ENCODE measurements at regions not wholly inside any gene's neighbourhood (a gene's known extent, or its start where the extent isn't known, plus 50 kb on each side); places are given as distances from the start of the nearest gene placed in this dataset.
"Not testable (repeated sequence)": the region's sequence is repeated elsewhere in the genome, so short reads cannot be mapped to it uniquely, and the experiment has no call there.

DNA sequence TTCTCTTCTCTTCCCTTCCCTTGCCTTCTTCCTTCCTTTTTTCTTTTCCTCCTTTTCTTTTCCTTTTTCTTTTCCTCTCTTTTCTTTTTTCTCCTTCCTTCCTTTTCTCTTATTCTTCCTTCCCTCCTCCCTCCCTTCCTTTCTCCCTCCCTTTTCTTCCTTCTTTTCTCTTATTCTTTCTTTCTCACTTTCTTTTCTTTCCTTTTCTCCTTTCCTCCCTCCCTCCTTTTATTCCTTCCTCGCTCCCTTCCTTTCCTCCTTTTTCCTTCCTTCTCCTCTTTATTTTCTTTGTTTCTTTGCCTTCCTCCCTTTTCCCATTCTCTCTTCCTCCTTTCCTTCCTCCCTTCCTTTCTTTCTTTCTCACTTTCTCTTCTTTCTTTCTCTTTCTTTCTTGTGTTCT lies 146.1 kb downstream of the ZNF92 start:
- not testable (repeated sequence) for H3K4me1 ChIP-seq (ENCODE audit: control insufficient read depth in 2 of 2, insufficient read depth in 1 of 2, low read depth in 1 of 2, low read length in 2 of 2); H4K91ac ChIP-seq (ENCODE audit: low read depth, low read length, poor library complexity); H3K18ac ChIP-seq (ENCODE audit: low read length); H4K8ac ChIP-seq (ENCODE audit: low read depth, low read length); H3K23ac ChIP-seq (ENCODE audit: low read depth, low read length, poor library complexity); H3K4ac ChIP-seq (ENCODE audit: low read length); H2BK5ac ChIP-seq (ENCODE audit: low read length); H3K14ac ChIP-seq (ENCODE audit: low read length); H3K4me3 ChIP-seq (ENCODE audit: low read length in 2 of 2); H3K36me3 ChIP-seq (replicated peaks in 1 of 2; ENCODE audit: control insufficient read depth in 2 of 2, insufficient read depth in 2 of 2, low read length in 2 of 2); H2AFZ ChIP-seq (ENCODE audit: low read length); H2BK12ac ChIP-seq (ENCODE audit: low read length); H3K4me2 ChIP-seq (ENCODE audit: insufficient read depth, low read length, poor library complexity, severe bottlenecking); H2AK5ac ChIP-seq (ENCODE audit: low read depth, low read length); H3K9me3 ChIP-seq (replicated peaks in 1 of 2; ENCODE audit: control insufficient read depth in 2 of 2, insufficient read depth in 1 of 2, low read depth in 1 of 2, low read length in 2 of 2); H2BK120ac ChIP-seq (ENCODE audit: low read depth, low read length); DNase-seq (ENCODE audit: low spot score); H2BK15ac ChIP-seq (ENCODE audit: low read length); H3K9ac ChIP-seq (ENCODE audit: low read depth, low read length, poor library complexity); H3K79me1 ChIP-seq (ENCODE audit: low read depth, low read length); H3K27ac ChIP-seq (replicated peaks; ENCODE audit: low read length); H3K27me3 ChIP-seq (ENCODE audit: control insufficient read depth in 3 of 3, insufficient read depth in 3 of 3, low read depth in 1 of 3, low read length in 3 of 3)
- WGBS, 2 donors (ENCODE audit: extremely low coverage in 2 of 2, insufficient read length in 2 of 2, insufficient replicate concordance in 1 of 2): 20 to 81% methylated on average over 1 of the region's 1 CpG

DNA sequence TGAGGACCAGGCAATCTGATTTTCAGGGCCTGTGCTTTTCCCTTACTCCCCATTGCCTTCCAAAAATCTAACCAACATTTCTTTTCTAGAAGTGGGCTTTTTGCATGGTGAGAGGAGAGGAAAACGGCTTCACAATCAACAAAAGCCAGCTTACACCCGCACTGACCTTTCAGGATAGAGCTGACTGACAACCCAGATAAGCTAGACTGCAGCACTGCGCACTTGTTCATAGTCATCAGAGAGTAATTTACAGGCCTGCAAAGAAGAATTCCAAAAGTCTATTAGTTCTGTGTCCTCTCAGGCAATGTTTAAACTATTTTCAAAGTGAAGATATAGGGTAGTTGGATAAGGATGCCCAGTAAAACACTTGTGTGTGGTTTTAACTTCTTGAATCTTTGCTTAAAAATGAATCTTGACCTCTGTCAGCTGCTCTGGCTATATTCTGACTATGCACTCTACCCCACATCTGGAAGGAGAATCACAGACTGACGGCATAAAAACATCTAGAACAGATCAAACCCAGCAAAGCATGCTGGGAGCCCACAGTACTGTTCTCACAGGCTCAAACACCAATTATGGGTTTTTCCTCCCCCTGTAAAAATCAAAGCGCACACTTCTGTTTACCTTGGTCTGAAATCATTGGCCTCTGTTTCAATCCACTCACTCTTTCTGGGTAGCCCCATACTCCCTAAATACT lies 172.0 kb downstream of the ZNF92 start:
- not testable (repeated sequence) for H3K18ac ChIP-seq (ENCODE audit: low read length); H2AFZ ChIP-seq (ENCODE audit: low read length); H4K91ac ChIP-seq (ENCODE audit: low read depth, low read length, poor library complexity); H3K27me3 ChIP-seq (ENCODE audit: control insufficient read depth in 3 of 3, insufficient read depth in 3 of 3, low read depth in 1 of 3, low read length in 3 of 3); H3K4me3 ChIP-seq (ENCODE audit: low read length in 2 of 2); H2BK5ac ChIP-seq (ENCODE audit: low read length); H3K9me3 ChIP-seq (replicated peaks in 1 of 2; ENCODE audit: control insufficient read depth in 2 of 2, insufficient read depth in 1 of 2, low read depth in 1 of 2, low read length in 2 of 2); H2AK5ac ChIP-seq (ENCODE audit: low read depth, low read length); H2BK15ac ChIP-seq (ENCODE audit: low read length); H3K4ac ChIP-seq (ENCODE audit: low read length); H3K27ac ChIP-seq (replicated peaks; ENCODE audit: low read length); H3K9ac ChIP-seq (ENCODE audit: low read depth, low read length, poor library complexity); H3K79me1 ChIP-seq (ENCODE audit: low read depth, low read length); H4K8ac ChIP-seq (ENCODE audit: low read depth, low read length); H3K36me3 ChIP-seq (replicated peaks in 1 of 2; ENCODE audit: control insufficient read depth in 2 of 2, insufficient read depth in 2 of 2, low read length in 2 of 2); H3K14ac ChIP-seq (ENCODE audit: low read length); H2BK12ac ChIP-seq (ENCODE audit: low read length); H2BK120ac ChIP-seq (ENCODE audit: low read depth, low read length); H3K4me1 ChIP-seq (ENCODE audit: control insufficient read depth in 2 of 2, insufficient read depth in 1 of 2, low read depth in 1 of 2, low read length in 2 of 2); DNase-seq (ENCODE audit: low spot score); H3K4me2 ChIP-seq (ENCODE audit: insufficient read depth, low read length, poor library complexity, severe bottlenecking); H3K23ac ChIP-seq (ENCODE audit: low read depth, low read length, poor library complexity)
- WGBS, 2 donors (ENCODE audit: extremely low coverage in 2 of 2, insufficient read length in 2 of 2, insufficient replicate concordance in 1 of 2): no CpG with 5 or more reads among the region's 5 CpGs

DNA sequence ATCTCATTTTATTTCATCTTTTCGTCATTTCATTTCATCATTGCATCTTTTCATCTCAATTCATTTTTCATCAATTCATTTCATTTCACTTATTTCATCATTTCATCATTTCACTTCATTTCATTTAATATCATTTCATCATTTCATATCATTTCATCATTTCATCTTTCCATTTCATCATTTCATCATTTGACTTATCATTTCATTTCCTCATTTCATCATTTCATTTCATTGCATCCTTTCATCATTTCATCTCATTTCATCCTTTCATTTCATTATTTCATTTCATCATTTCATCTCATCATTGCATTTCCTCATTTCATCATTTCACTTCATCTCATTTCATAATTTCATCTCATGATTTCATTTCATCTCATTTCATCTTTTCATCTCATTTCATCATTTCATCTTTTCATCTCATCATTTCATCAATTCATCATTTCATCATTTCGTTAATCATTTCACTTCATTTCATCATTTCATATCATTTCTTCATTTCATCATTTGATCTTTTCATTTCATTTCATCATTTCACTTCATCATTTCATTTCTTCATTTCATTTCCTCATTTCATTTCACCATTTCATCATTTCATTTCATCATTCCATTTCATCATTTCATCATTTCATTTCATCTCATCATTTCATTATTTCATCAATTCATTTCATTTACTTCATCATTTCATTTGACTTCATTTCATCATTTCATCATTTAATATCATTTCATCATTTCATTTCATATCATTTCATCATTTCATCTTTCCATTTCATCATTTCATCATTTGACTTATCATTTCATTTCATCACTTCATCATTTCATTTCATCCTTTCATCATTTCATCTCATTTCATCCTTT lies 176.2 kb downstream of the ZNF92 start:
- H2AFZ ChIP-seq (ENCODE audit: low read length); H3K36me3 ChIP-seq (replicated peaks in 1 of 2; ENCODE audit: control insufficient read depth in 2 of 2, insufficient read depth in 2 of 2, low read length in 2 of 2); H3K27ac ChIP-seq (replicated peaks; ENCODE audit: low read length); H3K4me2 ChIP-seq (ENCODE audit: insufficient read depth, low read length, poor library complexity, severe bottlenecking); H3K4me1 ChIP-seq (ENCODE audit: control insufficient read depth in 2 of 2, insufficient read depth in 1 of 2, low read depth in 1 of 2, low read length in 2 of 2); H3K27me3 ChIP-seq (ENCODE audit: control insufficient read depth in 3 of 3, insufficient read depth in 3 of 3, low read depth in 1 of 3, low read length in 3 of 3); H2BK12ac ChIP-seq (ENCODE audit: low read length); H2AK5ac ChIP-seq (ENCODE audit: low read depth, low read length); H3K14ac ChIP-seq (ENCODE audit: low read length); H3K4ac ChIP-seq (ENCODE audit: low read length); H4K91ac ChIP-seq (ENCODE audit: low read depth, low read length, poor library complexity); H3K79me1 ChIP-seq (ENCODE audit: low read depth, low read length); H2BK5ac ChIP-seq (ENCODE audit: low read length); H3K23ac ChIP-seq (ENCODE audit: low read depth, low read length, poor library complexity); H3K9me3 ChIP-seq (replicated peaks in 1 of 2; ENCODE audit: control insufficient read depth in 2 of 2, insufficient read depth in 1 of 2, low read depth in 1 of 2, low read length in 2 of 2); H2BK15ac ChIP-seq (ENCODE audit: low read length); DNase-seq (ENCODE audit: low spot score); H3K4me3 ChIP-seq (ENCODE audit: low read length in 2 of 2); H4K8ac ChIP-seq (ENCODE audit: low read depth, low read length); H3K9ac ChIP-seq (ENCODE audit: low read depth, low read length, poor library complexity); H3K18ac ChIP-seq (ENCODE audit: low read length); H2BK120ac ChIP-seq (ENCODE audit: low read depth, low read length): not testable (repeated sequence)
- no CpG with 5 or more reads among the region's 2 CpGs for WGBS, 2 donors (ENCODE audit: extremely low coverage in 2 of 2, insufficient read length in 2 of 2, insufficient replicate concordance in 1 of 2)

DNA sequence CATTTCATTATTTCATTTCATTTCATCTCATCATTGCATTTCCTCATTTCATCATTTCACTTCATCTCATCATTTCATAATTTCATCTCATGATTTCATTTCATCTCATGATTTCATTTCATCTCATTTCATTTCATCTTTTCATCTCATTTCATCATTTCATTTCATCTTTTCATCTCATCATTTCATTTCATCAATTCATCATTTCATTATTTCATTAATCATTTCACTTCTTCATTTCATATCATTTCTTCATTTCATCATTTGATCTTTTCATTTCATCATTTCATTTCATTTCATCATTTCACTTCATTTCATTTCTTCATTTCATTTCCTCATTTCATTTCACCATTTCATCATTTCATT lies 176.8 kb downstream of the ZNF92 start:
- H3K4me2 ChIP-seq (ENCODE audit: insufficient read depth, low read length, poor library complexity, severe bottlenecking); H3K27me3 ChIP-seq (ENCODE audit: control insufficient read depth in 3 of 3, insufficient read depth in 3 of 3, low read depth in 1 of 3, low read length in 3 of 3); H3K18ac ChIP-seq (ENCODE audit: low read length); H4K91ac ChIP-seq (ENCODE audit: low read depth, low read length, poor library complexity); H3K4me3 ChIP-seq (ENCODE audit: low read length in 2 of 2); H2BK120ac ChIP-seq (ENCODE audit: low read depth, low read length); H3K4me1 ChIP-seq (ENCODE audit: control insufficient read depth in 2 of 2, insufficient read depth in 1 of 2, low read depth in 1 of 2, low read length in 2 of 2); H2AFZ ChIP-seq (ENCODE audit: low read length); H3K4ac ChIP-seq (ENCODE audit: low read length); H3K9me3 ChIP-seq (replicated peaks in 1 of 2; ENCODE audit: control insufficient read depth in 2 of 2, insufficient read depth in 1 of 2, low read depth in 1 of 2, low read length in 2 of 2); DNase-seq (ENCODE audit: low spot score); H2BK15ac ChIP-seq (ENCODE audit: low read length); H3K36me3 ChIP-seq (replicated peaks in 1 of 2; ENCODE audit: control insufficient read depth in 2 of 2, insufficient read depth in 2 of 2, low read length in 2 of 2); H3K79me1 ChIP-seq (ENCODE audit: low read depth, low read length); H2AK5ac ChIP-seq (ENCODE audit: low read depth, low read length); H4K8ac ChIP-seq (ENCODE audit: low read depth, low read length); H3K27ac ChIP-seq (replicated peaks; ENCODE audit: low read length); H2BK5ac ChIP-seq (ENCODE audit: low read length); H3K9ac ChIP-seq (ENCODE audit: low read depth, low read length, poor library complexity); H2BK12ac ChIP-seq (ENCODE audit: low read length); H3K14ac ChIP-seq (ENCODE audit: low read length); H3K23ac ChIP-seq (ENCODE audit: low read depth, low read length, poor library complexity): not testable (repeated sequence)

Data from neuronal stem cell (in vitro differentiated cells).